B cell (primary cell): ENCODE measurements at regions not wholly inside any gene's neighbourhood (a gene's known extent, or its start where the extent isn't known, plus 50 kb on each side); places are given as distances from the start of the nearest gene placed in this dataset.

Experiments
- ATAC-seq: fragments of 200-7000 bp; cut with Tn5 transposase; one replicate; pipeline ENCODE4 v1.10.0; 2021; ENCODE audit warnings: low read depth, mild to moderate bottlenecking, moderate number of reproducible peaks, moderate library complexity
- CTCF ChIA-PET: fragments of 350-600 bp; sonication (Branson Sonifier 250); formaldehyde crosslinking; loops from one replicate; lab custom pipeline; 2021; ENCODE audit warnings: antibody characterized with exemption, inconsistent platforms; lab: Charles Lee
- POLR2A ChIA-PET: fragments of 350-600 bp; sonication (Branson Sonifier 250); formaldehyde crosslinking; loops from one replicate; lab custom pipeline; 2021; ENCODE audit warnings: antibody characterized with exemption; lab: Charles Lee
- DNase-seq: peaks from one replicate; pipeline ENCODE4 v3.0.0; 2013
- H2AFZ ChIP-seq: 2 replicates; pipeline ENCODE4 v1.6.1; 2012; ENCODE audit warnings: mild to moderate bottlenecking, low read depth, low read length; ENCODE audit not compliant: insufficient read depth, poor library complexity, severe bottlenecking
- H3K27ac ChIP-seq, 2 donors: 1 replicate in 1 of 2; 2 replicates in 1 of 2; pipeline ENCODE4 v1.5.1; 2012 to 2013; ENCODE audit warnings: low read length in 2 of 2, mild to moderate bottlenecking in 2 of 2, moderate library complexity in 1 of 2
- H3K27me3 ChIP-seq, 4 experiments: fragments of 200-600 bp in 1 of 4; sonication (generic) in 1 of 4; replicated peaks in 1 of 4; 1 replicate in 2 of 4; 2 replicates in 2 of 4; pipeline versions ENCODE4 v1.6.1 to v1.7.0; 2013 to 2016; ENCODE audit warnings: low read length in 3 of 4, mild to moderate bottlenecking in 2 of 4, mixed read lengths in 1 of 4, moderate library complexity in 1 of 4; ENCODE audit not compliant: insufficient read depth in 4 of 4, control insufficient read depth in 3 of 4; ENCODE audit errors: control extremely low read depth in 1 of 4
- H3K36me3 ChIP-seq, 2 experiments: replicated peaks in 1 of 2; 1 replicate in 1 of 2; 2 replicates in 1 of 2; pipeline versions ENCODE4 v1.6.1 to v1.7.1; 2013; ENCODE audit warnings: low read length in 1 of 2; ENCODE audit not compliant: insufficient read depth in 2 of 2, control insufficient read depth in 1 of 2; ENCODE audit errors: control extremely low read depth in 1 of 2, extremely low read depth in 1 of 2
- H3K4me1 ChIP-seq, 2 donors: fragments of 200-600 bp in 1 of 2; sonication (generic) in 1 of 2; 1 replicate in 1 of 2; 2 replicates in 1 of 2; pipeline versions ENCODE4 v1.5.1 to v1.6.1; 2013 to 2017; ENCODE audit warnings: low read length in 2 of 2; ENCODE audit not compliant: control insufficient read depth in 2 of 2, insufficient read depth in 2 of 2
- H3K4me2 ChIP-seq: replicated peaks from 2 replicates; pipeline ENCODE3; 2012; ENCODE audit warnings: mild to moderate bottlenecking, low read depth, low read length; ENCODE audit not compliant: poor library complexity, severe bottlenecking
- H3K4me3 ChIP-seq, 5 experiments: fragments of 200-600 bp in 1 of 5; sonication (generic) in 1 of 5; 1 replicate in 3 of 5; 2 replicates in 2 of 5; pipeline versions ENCODE4 v1.5.1 to v1.7.0; 2011 to 2016; ENCODE audit warnings: low read length in 4 of 5, mild to moderate bottlenecking in 4 of 5, low read depth in 2 of 5, control low read depth in 1 of 5, moderate library complexity in 1 of 5; ENCODE audit not compliant: insufficient read depth in 1 of 5; ENCODE audit errors: control extremely low read depth in 1 of 5, extremely low read depth in 1 of 5
- H3K79me2 ChIP-seq: fragments of 200-600 bp; sonication (generic); one replicate; pipeline ENCODE4 v1.6.0; 2016; ENCODE audit warnings: low read length; ENCODE audit not compliant: control insufficient read depth, insufficient read depth
- H3K9ac ChIP-seq: fragments of 200-600 bp; sonication (generic); 2 replicates; pipeline ENCODE4 v1.6.1; 2017; ENCODE audit warnings: mild to moderate bottlenecking, low read length, moderate library complexity
- H3K9me3 ChIP-seq, 3 donors: one replicate each; pipeline versions ENCODE4 v1.6.1 to v1.7.1; 2013; ENCODE audit warnings: low read length in 2 of 3; ENCODE audit not compliant: control insufficient read depth in 2 of 3, insufficient read depth in 1 of 3; ENCODE audit errors: control extremely low read depth in 1 of 3
- H4K20me1 ChIP-seq: 2 replicates; pipeline ENCODE4 v1.6.0; 2012; ENCODE audit warnings: mild to moderate bottlenecking, low read length; ENCODE audit not compliant: insufficient read depth, control insufficient read depth, poor library complexity, severe bottlenecking
- H3K27ac Mint-ChIP-seq: one replicate; pipeline ENCODE4 v1.8.0; 2021; ENCODE audit warnings: mixed read lengths
- H3K27me3 Mint-ChIP-seq: one replicate; pipeline ENCODE4 v1.8.0; 2021; ENCODE audit warnings: mixed read lengths
- H3K4me1 Mint-ChIP-seq: one replicate; pipeline ENCODE4 v1.8.0; 2021; ENCODE audit warnings: mixed read lengths
- H3K4me3 Mint-ChIP-seq: one replicate; pipeline ENCODE4 v1.8.0; 2021; ENCODE audit warnings: mixed read lengths
- H3K9me3 Mint-ChIP-seq: one replicate; pipeline ENCODE4 v1.8.0; 2022; ENCODE audit warnings: mixed read lengths; ENCODE audit not compliant: insufficient read depth
- CTCF ChIP-seq: fragments of 200-600 bp; IDR thresholded peaks from one replicate; pipeline ENCODE4 v1.8.0; 2022; ENCODE audit warnings: antibody characterized with exemption, mild to moderate bottlenecking
- EZH2 ChIP-seq: IDR thresholded peaks from 2 replicates; pipeline ENCODE4 v1.6.1; 2012; ENCODE audit warnings: borderline replicate concordance, low read depth, mild to moderate bottlenecking, moderate library complexity, low read length; ENCODE audit not compliant: insufficient read depth, poor library complexity, severe bottlenecking
- whole genome bisulfite sequencing: methylation state at CpG from one replicate; pipeline ENCODE4 v1.1.5; 2013; ENCODE audit warnings: missing lambda C conversion rate; ENCODE audit not compliant: insufficient coverage; 5-methylcytosine and 5-hydroxymethylcytosine counted together
- intact Hi-C: fragments of 100-400 bp; cut with micrococcal nuclease; formaldehyde crosslinking; loops from one replicate; pipeline ENCODE4 v1.10.0; 2022

GRCh38 chr18:22627506-22627905, 209.8 kb upstream of the CTAGE1 start:
- H2AFZ ChIP-seq: no peak overlapping the region
- no peaks in the 10 kb centered on the region for H3K36me3 ChIP-seq
- Mint-ChIP-seq H3K4me1 (no peaks in the 10 kb centered on the region), H3K27me3 (peaks cover 3% of the 10 kb centered on the region), H3K27ac (no peak overlapping the region), H3K9me3 (peaks cover 2% of the 10 kb centered on the region), H3K4me3 (no peak overlapping the region)
- ATAC-seq: no peak
- no peaks in the 10 kb centered on the region for H4K20me1 ChIP-seq
- no peak overlapping the region for H3K9ac ChIP-seq
- no peaks in the 10 kb centered on the region for H3K9me3 ChIP-seq
- H3K27ac ChIP-seq: no peak overlapping the region
- no peaks in the 10 kb centered on the region for H3K79me2 ChIP-seq
- intact Hi-C loops: no loop called here
- DNase-seq: no peak
- H3K4me2 ChIP-seq: no peak overlapping the region
- H3K4me3 ChIP-seq: no peak overlapping the region
- ChIA-PET CTCF (no interaction called here), POLR2A (no interaction called here)
- no CpG with 5 or more reads among the region's 1 CpG for WGBS
- TF ChIP-seq CTCF: no peak
- no peaks in the 10 kb centered on the region for H3K27me3 ChIP-seq
- no peaks in the 10 kb centered on the region for H3K4me1 ChIP-seq

- no peaks in the 10 kb centered on the region for H3K9me3 ChIP-seq
- H3K36me3 ChIP-seq: no peaks in the 10 kb centered on the region
- POLR2A ChIA-PET: no interaction called here
- Mint-ChIP-seq H3K27me3 (peaks cover 3% of the 10 kb centered on the region), H3K4me1 (no peaks in the 10 kb centered on the region), H3K9me3 (peaks cover 2% of the 10 kb centered on the region), H3K4me3 (no peak overlapping the region), H3K27ac (no peak overlapping the region)
- H3K79me2 ChIP-seq: no peaks in the 10 kb centered on the region
- no peak overlapping the region for H3K27ac ChIP-seq
- no peaks in the 10 kb centered on the region for H4K20me1 ChIP-seq
- intact Hi-C loops: no loop called here
- no peak overlapping the region for H2AFZ ChIP-seq
- no peak overlapping the region for H3K4me3 ChIP-seq
- no peaks in the 10 kb centered on the region for H3K4me1 ChIP-seq
- DNase-seq: no peak
- 52% methylated on average over 2 of the region's 14 CpGs for WGBS
- CTCF ChIA-PET: no interaction called here
- no peak for ATAC-seq
- H3K4me2 ChIP-seq: no peak overlapping the region
- TF ChIP-seq EZH2 (no peak), CTCF (no peak)
- no peak overlapping the region for H3K9ac ChIP-seq
- no peaks in the 10 kb centered on the region for H3K27me3 ChIP-seq
Observed at GRCh38 chr18:22628795-22629510, 211.2 kb upstream of the CTAGE1 start.
